Nephron (organoid): ENCODE measurements at regions not wholly inside any gene's neighbourhood (a gene's known extent, or its start where the extent isn't known, plus 50 kb on each side); places are given as distances from the start of the nearest gene placed in this dataset.

Source experiments
- H3K27ac Mint-ChIP-seq, 3 experiments: 2 replicates each; pipeline ENCODE4 v1.8.0; 2020; ENCODE audit warnings: mixed read lengths in 3 of 3, mild to moderate bottlenecking in 2 of 3, moderate library complexity in 1 of 3
- H3K27me3 Mint-ChIP-seq: 2 replicates; pipeline ENCODE4 v1.8.0; 2021; ENCODE audit warnings: low read depth, mild to moderate bottlenecking, moderate library complexity, mixed read lengths
- H3K36me3 Mint-ChIP-seq: 2 replicates; pipeline ENCODE4 v1.8.0; 2020; ENCODE audit warnings: low read depth, mixed read lengths
- H3K4me1 Mint-ChIP-seq: 2 replicates; pipeline ENCODE4 v1.8.0; 2020; ENCODE audit warnings: mixed read lengths
- H3K4me3 Mint-ChIP-seq, 3 experiments: 2 replicates each; pipeline ENCODE4 v1.8.0; 2020; ENCODE audit warnings: mild to moderate bottlenecking in 3 of 3, mixed read lengths in 3 of 3, moderate library complexity in 2 of 3
- H3K9me3 Mint-ChIP-seq: 2 replicates; pipeline ENCODE4 v1.8.0; 2020; ENCODE audit warnings: mixed read lengths
- TF ChIP-seq, protein P1 (sequence below), 3 experiments: fragments of 200-600 bp; sonication (generic); IDR thresholded peaks; one replicate each; pipeline ENCODE4 v1.5.0; 2021; ENCODE audit warnings: antibody characterized with exemption in 3 of 3; ENCODE audit not compliant: unreplicated experiment in 3 of 3

DNA sequence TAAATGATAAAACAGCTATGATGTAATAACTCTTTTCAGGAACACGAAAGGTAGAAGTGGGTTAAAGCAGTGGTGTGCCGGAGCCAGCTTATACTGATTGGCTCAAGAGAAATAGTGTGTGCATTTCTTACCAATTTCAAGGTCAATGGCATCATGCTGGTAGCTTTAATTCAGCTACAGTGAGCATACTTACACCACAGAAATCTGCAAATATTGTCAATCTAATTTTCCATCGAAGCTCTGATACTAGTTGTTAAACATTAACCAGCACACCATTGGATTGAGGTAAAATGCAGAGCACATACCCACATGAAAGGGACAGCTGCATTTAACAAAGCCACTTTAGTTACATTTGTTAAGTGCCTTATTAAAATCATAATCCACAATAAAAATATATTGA lies 225.7 kb downstream of the KCNC2 start:
- no peak overlapping the region for H3K27ac Mint-ChIP-seq
- no peaks in the 10 kb centered on the region for H3K36me3 Mint-ChIP-seq
- no peaks in the 10 kb centered on the region for H3K9me3 Mint-ChIP-seq
- H3K4me1 Mint-ChIP-seq: peaks cover 31% of the 10 kb centered on the region
- no peak overlapping the region for H3K4me3 Mint-ChIP-seq
- H3K27me3 Mint-ChIP-seq: no peaks in the 10 kb centered on the region
- TF ChIP-seq, protein P1, sequence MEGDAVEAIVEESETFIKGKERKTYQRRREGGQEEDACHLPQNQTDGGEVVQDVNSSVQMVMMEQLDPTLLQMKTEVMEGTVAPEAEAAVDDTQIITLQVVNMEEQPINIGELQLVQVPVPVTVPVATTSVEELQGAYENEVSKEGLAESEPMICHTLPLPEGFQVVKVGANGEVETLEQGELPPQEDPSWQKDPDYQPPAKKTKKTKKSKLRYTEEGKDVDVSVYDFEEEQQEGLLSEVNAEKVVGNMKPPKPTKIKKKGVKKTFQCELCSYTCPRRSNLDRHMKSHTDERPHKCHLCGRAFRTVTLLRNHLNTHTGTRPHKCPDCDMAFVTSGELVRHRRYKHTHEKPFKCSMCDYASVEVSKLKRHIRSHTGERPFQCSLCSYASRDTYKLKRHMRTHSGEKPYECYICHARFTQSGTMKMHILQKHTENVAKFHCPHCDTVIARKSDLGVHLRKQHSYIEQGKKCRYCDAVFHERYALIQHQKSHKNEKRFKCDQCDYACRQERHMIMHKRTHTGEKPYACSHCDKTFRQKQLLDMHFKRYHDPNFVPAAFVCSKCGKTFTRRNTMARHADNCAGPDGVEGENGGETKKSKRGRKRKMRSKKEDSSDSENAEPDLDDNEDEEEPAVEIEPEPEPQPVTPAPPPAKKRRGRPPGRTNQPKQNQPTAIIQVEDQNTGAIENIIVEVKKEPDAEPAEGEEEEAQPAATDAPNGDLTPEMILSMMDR (IDR thresholded peaks at IDR 0.05; ENCODE audit: unreplicated experiment in 3 of 3): no peak

DNA sequence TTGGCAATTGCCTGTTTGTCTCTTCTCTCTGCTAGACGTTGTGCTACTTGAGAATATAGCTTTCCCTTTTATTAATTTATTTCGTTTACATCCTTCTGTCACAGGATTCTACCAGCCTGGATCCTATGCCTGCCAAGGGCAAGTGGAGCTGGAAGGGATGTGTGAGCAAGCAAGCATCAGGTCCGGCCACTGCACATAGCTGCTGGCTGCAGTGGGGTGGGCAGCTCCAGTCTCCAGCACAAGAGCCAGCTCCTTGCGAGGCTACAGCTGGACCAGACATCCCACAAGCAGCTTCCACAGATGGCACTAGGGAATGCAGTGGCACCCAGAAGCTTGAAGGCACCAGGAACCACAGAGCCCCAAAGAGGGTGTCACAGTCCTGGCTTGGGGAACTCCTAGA lies 225.0 kb downstream of the KCNC2 start:
- Mint-ChIP-seq H3K36me3 (no peaks in the 10 kb centered on the region), H3K4me1 (peaks cover 31% of the 10 kb centered on the region), H3K27me3 (no peaks in the 10 kb centered on the region), H3K4me3 (no peak overlapping the region), H3K9me3 (no peaks in the 10 kb centered on the region), H3K27ac (peak overlapping the region in 1 of 3 experiments; percentile 26)
- TF ChIP-seq, protein P1 (IDR thresholded peaks at IDR 0.05; ENCODE audit: unreplicated experiment in 3 of 3): no peak

DNA sequence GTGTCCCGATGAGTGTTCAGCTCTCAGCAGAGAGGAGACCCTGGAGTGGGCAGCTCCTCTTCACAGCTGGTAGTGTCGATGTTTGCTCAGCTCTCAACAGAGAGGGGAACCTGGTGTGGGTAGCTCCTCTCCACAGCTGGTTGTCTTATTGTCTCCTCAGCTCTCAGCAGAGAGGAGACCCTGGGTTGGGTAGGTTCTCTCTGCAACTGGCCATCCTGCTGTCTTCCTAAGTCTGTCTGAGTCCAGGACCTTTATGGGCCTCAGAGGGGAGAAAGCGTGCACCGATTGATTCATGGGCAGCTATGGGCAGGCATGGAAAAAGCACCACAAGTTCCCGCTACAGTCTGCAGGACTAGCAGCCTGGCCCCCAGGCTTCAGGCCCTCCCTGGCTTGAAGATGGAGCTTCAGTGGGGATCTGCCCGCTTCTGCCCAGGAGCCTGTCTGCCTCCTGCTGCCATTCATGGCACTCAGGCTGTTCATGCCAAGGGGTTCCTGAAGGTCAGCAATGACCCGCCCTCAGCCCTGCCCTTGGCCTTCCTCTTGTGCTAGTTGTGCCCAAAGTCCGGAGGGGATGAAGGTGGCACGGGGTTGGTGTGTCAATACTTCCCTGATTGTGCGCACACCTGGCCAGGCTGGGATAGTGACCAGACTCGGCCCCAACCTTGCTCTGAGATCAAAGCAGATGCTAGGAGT lies 224.2 kb downstream of the KCNC2 start:
- Mint-ChIP-seq H3K9me3 (no peaks in the 10 kb centered on the region), H3K27ac (no peak overlapping the region), H3K27me3 (no peaks in the 10 kb centered on the region), H3K4me3 (no peak overlapping the region), H3K36me3 (no peaks in the 10 kb centered on the region), H3K4me1 (peaks cover 26% of the 10 kb centered on the region)
- TF ChIP-seq, protein P1 (IDR thresholded peaks at IDR 0.05; ENCODE audit: unreplicated experiment in 3 of 3): no peak

DNA sequence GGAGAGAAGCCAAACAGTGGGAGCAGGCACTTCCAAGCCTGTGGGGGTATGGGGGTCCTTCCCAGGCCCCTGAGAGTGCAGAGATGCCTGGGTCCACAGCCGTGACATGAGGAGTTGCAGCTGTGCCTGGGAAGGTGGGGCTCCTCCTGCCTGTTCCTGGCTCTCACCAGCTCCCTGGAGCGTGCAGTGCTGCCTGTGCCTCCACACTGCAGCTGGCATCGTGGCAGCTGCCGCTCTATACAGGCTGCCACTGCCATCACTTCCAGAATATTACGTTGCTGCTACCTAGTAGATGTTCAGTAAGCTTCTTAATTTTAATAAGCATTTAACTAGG lies 223.7 kb downstream of the KCNC2 start:
- no peaks in the 10 kb centered on the region for H3K9me3 Mint-ChIP-seq
- H3K27ac Mint-ChIP-seq: no peak overlapping the region
- no peaks in the 10 kb centered on the region for H3K27me3 Mint-ChIP-seq
- H3K36me3 Mint-ChIP-seq: no peaks in the 10 kb centered on the region
- H3K4me3 Mint-ChIP-seq: no peak overlapping the region
- TF ChIP-seq, protein P1 (IDR thresholded peaks at IDR 0.05; ENCODE audit: unreplicated experiment in 3 of 3): no peak
- peaks cover 21% of the 10 kb centered on the region for H3K4me1 Mint-ChIP-seq

DNA sequence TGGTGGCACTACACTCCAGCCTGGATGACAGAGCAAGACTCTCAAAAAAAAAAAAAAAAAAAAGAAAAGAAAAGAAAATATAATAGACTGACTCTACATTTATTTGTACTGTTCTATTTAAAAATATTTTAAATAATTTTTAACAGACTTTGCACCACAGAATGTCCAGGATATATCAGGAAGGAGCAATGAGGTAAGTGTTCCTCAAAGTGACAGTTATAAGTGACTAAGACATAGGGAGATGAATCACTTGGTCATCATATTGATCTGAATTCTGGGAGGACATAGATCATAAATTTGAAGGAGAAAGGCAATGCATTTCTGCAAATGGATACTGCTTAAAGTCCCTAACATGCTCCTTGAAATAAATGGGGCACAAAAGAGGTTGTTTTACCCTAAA lies 221.5 kb downstream of the KCNC2 start:
- Mint-ChIP-seq H3K27me3 (no peaks in the 10 kb centered on the region), H3K4me1 (peaks cover 6% of the 10 kb centered on the region), H3K36me3 (no peaks in the 10 kb centered on the region), H3K27ac (no peak overlapping the region), H3K9me3 (peaks cover 3% of the 10 kb centered on the region), H3K4me3 (no peak overlapping the region)
- TF ChIP-seq, protein P1 (IDR thresholded peaks at IDR 0.05; ENCODE audit: unreplicated experiment in 3 of 3): no peak
